Endothelial cell of umbilical vein (primary cell): ENCODE measurements at regions not wholly inside any gene's neighbourhood (a gene's known extent, or its start where the extent isn't known, plus 50 kb on each side); places are given as distances from the start of the nearest gene placed in this dataset.

Source experiments
- BruUV-seq: library from RNA; stranded (reverse); fragments of 400-500 nt; replicated peaks from 2 replicates; lab custom pipeline; 2021; lab: Mats Ljungman, UMichigan
- CTCF ChIA-PET: fragments of 300-600, 350-600 bp; sonication (Branson Sonifier 250); formaldehyde crosslinking; loops from one replicate; lab custom pipeline; 2021; ENCODE audit warnings: antibody characterized with exemption, inconsistent platforms; lab: Charles Lee
- POLR2A ChIA-PET: fragments of 300-600, 350-600 bp; sonication (Branson Sonifier 250); formaldehyde crosslinking; loops from one replicate; lab custom pipeline; 2021; ENCODE audit warnings: antibody characterized with exemption, inconsistent platforms; lab: Charles Lee
- DNase-seq: peaks from one replicate; pipeline ENCODE4 v3.0.0-alpha.2; 2011; ENCODE audit warnings: low read depth, low spot score
- FAIRE-seq: peaks from 2 replicates; lab custom pipeline; 2011; peaks lifted over from hg19 to GRCh38; lab: Jason Lieb, UNC
- H2AFZ ChIP-seq: 2 replicates; pipeline ENCODE4 v1.6.0; 2012; ENCODE audit warnings: low read depth, low read length, control low read depth, inconsistent platforms
- H3K27ac ChIP-seq: 2 replicates; pipeline ENCODE4 v1.5.1; 2011; ENCODE audit warnings: low read depth, mild to moderate bottlenecking, control low read depth, low read length, moderate library complexity; ENCODE audit not compliant: insufficient read depth
- H3K27me3 ChIP-seq, 2 experiments: 2 replicates each; pipeline versions ENCODE4 v1.6.0 to v1.6.1; 2011; ENCODE audit warnings: low read length in 2 of 2, mixed read lengths in 1 of 2; ENCODE audit not compliant: control insufficient read depth in 2 of 2, insufficient read depth in 2 of 2
- H3K36me3 ChIP-seq, 2 experiments: 2 replicates in 1 of 2; 3 replicates in 1 of 2; pipeline ENCODE4 v1.5.1; 2011; ENCODE audit warnings: low read length in 2 of 2, mild to moderate bottlenecking in 1 of 2, moderate library complexity in 1 of 2; ENCODE audit not compliant: control insufficient read depth in 2 of 2, insufficient read depth in 2 of 2; ENCODE audit errors: extremely low read depth in 1 of 2
- H3K4me1 ChIP-seq: 3 replicates; pipeline ENCODE4 v1.5.1; 2011; ENCODE audit warnings: mild to moderate bottlenecking, low read length; ENCODE audit not compliant: control insufficient read depth, insufficient read depth; ENCODE audit errors: extremely low read depth
- H3K4me2 ChIP-seq: 2 replicates; pipeline ENCODE4 v1.6.1; 2011; ENCODE audit warnings: low read length, control low read depth, mixed read lengths; ENCODE audit not compliant: insufficient read depth
- H3K4me3 ChIP-seq, 3 experiments: fragments of 200-600 bp in 1 of 3; sonication (generic), shearing (Covaris generic) in 1 of 3; replicated peaks in 1 of 3; 2 replicates each; pipeline ENCODE4 v1.5.1; 2011 to 2016; ENCODE audit warnings: control low read depth in 3 of 3, low read length in 3 of 3, mild to moderate bottlenecking in 2 of 3, inconsistent platforms in 1 of 3, low read depth in 1 of 3, moderate library complexity in 1 of 3; ENCODE audit not compliant: insufficient read depth in 1 of 3
- H3K79me2 ChIP-seq: 2 replicates; pipeline ENCODE4 v1.6.0; 2012; ENCODE audit warnings: low read length, inconsistent platforms; ENCODE audit not compliant: control insufficient read depth, insufficient read depth
- H3K9ac ChIP-seq: replicated peaks from 2 replicates; pipeline ENCODE3; 2011; ENCODE audit warnings: low read length, control low read depth; ENCODE audit not compliant: insufficient read depth; ENCODE audit errors: extremely low read depth
- H3K9me1 ChIP-seq: replicated peaks from 3 replicates; pipeline ENCODE4 v1.6.0; 2011; ENCODE audit warnings: mild to moderate bottlenecking, low read length; ENCODE audit not compliant: control insufficient read depth, insufficient read depth; ENCODE audit errors: extremely low read depth
- H3K9me3 ChIP-seq: replicated peaks from 2 replicates; pipeline ENCODE4 v1.5.1; 2012; ENCODE audit warnings: low read length, inconsistent platforms; ENCODE audit not compliant: control insufficient read depth, insufficient read depth
- H4K20me1 ChIP-seq: replicated peaks from 2 replicates; pipeline ENCODE3; 2011; ENCODE audit warnings: mild to moderate bottlenecking, low read length; ENCODE audit not compliant: control insufficient read depth, insufficient read depth; ENCODE audit errors: extremely low read depth
- CTCF ChIP-seq, 2 donors: IDR thresholded peaks; 1 replicate in 1 of 2; 2 replicates in 1 of 2; pipeline ENCODE4 v1.5.1; 2011; ENCODE audit warnings: low read length in 2 of 2, mild to moderate bottlenecking in 2 of 2, moderate library complexity in 2 of 2, control low read depth in 1 of 2, inconsistent platforms in 1 of 2, low read depth in 1 of 2; ENCODE audit not compliant: insufficient read depth in 1 of 2; ENCODE audit errors: extremely low read depth in 1 of 2
- EZH2 ChIP-seq: IDR thresholded peaks from 2 replicates; pipeline ENCODE4 v1.6.1; 2012; ENCODE audit warnings: borderline replicate concordance, low read depth, mild to moderate bottlenecking, moderate library complexity, low read length, inconsistent platforms; ENCODE audit not compliant: severe bottlenecking
- FOS ChIP-seq: IDR thresholded peaks from 2 replicates; pipeline ENCODE4 v1.6.1; 2011; ENCODE audit warnings: mild to moderate bottlenecking, low read length, moderate library complexity, borderline replicate concordance; ENCODE audit not compliant: insufficient read depth
- GATA2 ChIP-seq: IDR thresholded peaks from 2 replicates; pipeline ENCODE4 v1.7.0; 2011; ENCODE audit warnings: low read depth, mild to moderate bottlenecking, moderate library complexity, mixed read lengths, low read length; ENCODE audit not compliant: insufficient read length, insufficient read depth
- JUN ChIP-seq: IDR thresholded peaks from 2 replicates; pipeline ENCODE4 v1.6.1; 2011; ENCODE audit warnings: borderline replicate concordance, low read depth; ENCODE audit not compliant: insufficient read length, insufficient read depth
- MYC ChIP-seq: IDR thresholded peaks from one replicate; pipeline ENCODE4 v1.6.1; 2011; ENCODE audit warnings: mild to moderate bottlenecking, low read depth, low read length
- POLR2A ChIP-seq: IDR thresholded peaks from 2 replicates; pipeline ENCODE4 v1.6.1; 2012; ENCODE audit warnings: low read depth, mild to moderate bottlenecking, control low read depth, low read length
- POLR2AphosphoS5 ChIP-seq: IDR thresholded peaks from 2 replicates; pipeline ENCODE4 v1.6.1; 2012; ENCODE audit warnings: low read depth, mild to moderate bottlenecking, control low read depth, low read length, moderate library complexity; ENCODE audit not compliant: insufficient read depth
- dilution Hi-C: fragments of 300-500 bp; cut with MboI; formaldehyde crosslinking; loops from one replicate; pipeline ENCODE4 v1.15.0; 2019; ENCODE audit warnings: low sequenced_read_pairs; ENCODE audit not compliant: extremely low pct_ligation_motif_present
- intact Hi-C: fragments of 100-400 bp; cut with micrococcal nuclease; formaldehyde crosslinking; loops from one replicate; pipeline ENCODE4 v1.10.0; 2022
- TF ChIP-seq, protein P1 (sequence below): IDR thresholded peaks from 2 replicates; pipeline ENCODE4 v1.6.1; 2011; ENCODE audit not compliant: insufficient read depth, insufficient read length

GRCh38 chr16:29314292-29314934, 92.1 kb downstream of the NPIPB11 start:
- Histone ChIP-seq H3K4me2 (no peak overlapping the region), H3K9ac (no peak overlapping the region), H3K27ac (no peak overlapping the region), H4K20me1 (no peaks in the 10 kb centered on the region), H3K4me1 (peaks cover 11% of the 10 kb centered on the region), H3K9me1 (no peaks in the 10 kb centered on the region), H3K27me3 (no peaks in the 10 kb centered on the region), H3K79me2 (no peaks in the 10 kb centered on the region), H3K4me3 (no peak overlapping the region), H3K9me3 (no peaks in the 10 kb centered on the region), H3K36me3 (no peaks in the 10 kb centered on the region), H2AFZ (no peak overlapping the region)
- CTCF ChIA-PET = no interaction called here
- TF ChIP-seq FOS (no peak), POLR2AphosphoS5 (no peak), JUN (no peak), MYC (no peak), POLR2A (no peak)
- intact Hi-C loops = no loop called here
- dilution Hi-C loops = no loop called here
- FAIRE-seq (no peak), DNase-seq (no peak)
- POLR2A ChIA-PET = no interaction called here
- BruUV-seq = no TSS peak

- dilution Hi-C loops = no loop called here
Observed at GRCh38 chr16:29313559-29314048, 92.9 kb downstream of the NPIPB11 start.

More at GRCh38 chr16:29313559-29314048, 92.9 kb downstream of the NPIPB11 start:
- DNase-seq = no peak
- Histone ChIP-seq H3K27me3 (no peaks in the 10 kb centered on the region), H3K27ac (no peak overlapping the region), H2AFZ (no peak overlapping the region), H4K20me1 (no peaks in the 10 kb centered on the region), H3K9me3 (no peaks in the 10 kb centered on the region), H3K79me2 (no peaks in the 10 kb centered on the region), H3K4me3 (no peak overlapping the region), H3K36me3 (no peaks in the 10 kb centered on the region), H3K4me2 (no peak overlapping the region), H3K9me1 (no peaks in the 10 kb centered on the region), H3K4me1 (peaks cover 8% of the 10 kb centered on the region), H3K9ac (no peak overlapping the region)
- FAIRE-seq = no peak
- intact Hi-C loops = no loop called here
- BruUV-seq = no TSS peak
- TF ChIP-seq POLR2AphosphoS5 (no peak), GATA2 (no peak), FOS (no peak), JUN (no peak), MYC (no peak), CTCF (IDR thresholded peaks at IDR 0.05; ENCODE audit: extremely low read depth in 1 of 2, insufficient read depth in 1 of 2, low read depth in 1 of 2, low read length in 2 of 2) (no peak), POLR2A (no peak), EZH2 (no peak)
- TF ChIP-seq, protein P1, sequence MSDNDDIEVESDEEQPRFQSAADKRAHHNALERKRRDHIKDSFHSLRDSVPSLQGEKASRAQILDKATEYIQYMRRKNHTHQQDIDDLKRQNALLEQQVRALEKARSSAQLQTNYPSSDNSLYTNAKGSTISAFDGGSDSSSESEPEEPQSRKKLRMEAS = no peak
- POLR2A ChIA-PET = no interaction called here
- CTCF ChIA-PET = no interaction called here
